ENCODE measurements at regions not wholly inside any gene's neighbourhood (a gene's known extent, or its start where the extent isn't known, plus 50 kb on each side); places are given as distances from the start of the nearest gene placed in this dataset.

- Histone ChIP-seq H3K27me3 (replicated peaks in 1 of 4; ENCODE audit: control insufficient read depth in 3 of 4, extremely low read depth in 1 of 4, insufficient read depth in 3 of 4, low read length in 3 of 4) (peaks cover 0 to 1% (median 0%) of the 10 kb centered on the region in 4 experiments; a peak in 1 of 7 replicates), H2AK5ac (ENCODE audit: low read depth, low read length) (no peak overlapping the region), H3K4ac (replicated peaks; ENCODE audit: insufficient read length, low read depth, low read length) (no peak overlapping the region), H3K23me2 (ENCODE audit: low read depth, low read length) (no peaks in the 10 kb centered on the region), H2BK15ac (ENCODE audit: low read length) (no peak overlapping the region), H2BK5ac (ENCODE audit: low read depth, low read length) (no peak overlapping the region), H3K56ac (replicated peaks; ENCODE audit: insufficient read length, low read depth, low read length) (no peak overlapping the region), H2AFZ (ENCODE audit: low read length) (no peak overlapping the region), H3K4me1 (replicated peaks in 1 of 4; ENCODE audit: control insufficient read depth in 3 of 4, insufficient read depth in 4 of 4, low read length in 3 of 4) (no peaks in the 10 kb centered on the region), H4K20me1 (replicated peaks in 1 of 2; ENCODE audit: control insufficient read depth in 1 of 2, insufficient read depth in 2 of 2, low read length in 2 of 2) (no peaks in the 10 kb centered on the region), H3K23ac (ENCODE audit: insufficient read length) (no peak overlapping the region), H3K18ac (ENCODE audit: extremely low read depth, low read length) (no peak overlapping the region), H3K9ac (replicated peaks in 1 of 4; ENCODE audit: extremely low read depth in 1 of 4, low read depth in 3 of 4, low read length in 3 of 4) (no peak overlapping the region), H3K4me2 (ENCODE audit: insufficient read depth in 1 of 2, low read depth in 2 of 2, low read length in 2 of 2) (no peak overlapping the region), H3K79me1 (ENCODE audit: low read depth, low read length) (no peaks in the 10 kb centered on the region), H3K14ac (ENCODE audit: insufficient read length) (no peak overlapping the region), H2BK20ac (ENCODE audit: low read length) (no peak overlapping the region), H4K91ac (replicated peaks; ENCODE audit: insufficient read length, low read length) (no peak overlapping the region), H3K27ac (ENCODE audit: low read depth, low read length) (no peak overlapping the region), H2BK120ac (replicated peaks; ENCODE audit: low read depth, low read length) (no peak overlapping the region), H2BK12ac (ENCODE audit: low read depth, low read length) (no peak overlapping the region), H4K8ac (ENCODE audit: extremely low read depth, insufficient read depth, low read length) (no peak overlapping the region), H3K9me3 (ENCODE audit: insufficient read depth in 2 of 2, low read depth in 1 of 2, low read length in 1 of 2) (no peaks in the 10 kb centered on the region), H3K36me3 (ENCODE audit: control insufficient read depth in 2 of 4, insufficient read depth in 4 of 4, low read length in 3 of 4) (no peaks in the 10 kb centered on the region), H3K4me3 (ENCODE audit: extremely low read depth in 1 of 4, insufficient read depth in 2 of 4, low read depth in 3 of 4, low read length in 4 of 4) (no peak overlapping the region), H4K5ac (ENCODE audit: insufficient read length, low read depth, low read length) (no peak overlapping the region), H3K79me2 (ENCODE audit: control insufficient read depth in 1 of 2, insufficient read depth in 2 of 2, low read length in 2 of 2) (no peaks in the 10 kb centered on the region)
- ChIA-PET CTCF (ENCODE audit: partially characterized antibody) (no interaction called here), POLR2A (ENCODE audit: partially characterized antibody) (no interaction called here)
- FAIRE-seq: no peak
- DNase-seq (ENCODE audit: low read depth in 1 of 2, low spot score in 2 of 2): no peak
- no peak for TF ChIP-seq RAD21 (IDR thresholded peaks at IDR 0.05 in 1 of 2, conservative IDR thresholded peaks at IDR 0.05 in 1 of 2; ENCODE audit: low read depth in 2 of 2, low read length in 2 of 2)
- no peak for TF ChIP-seq ATF3 (IDR thresholded peaks at IDR 0.05; ENCODE audit: insufficient read depth, low read depth, low read length)
- no peak for TF ChIP-seq TAF1 (IDR thresholded peaks at IDR 0.05; ENCODE audit: low read depth, low read length)
- TF ChIP-seq JUN (IDR thresholded peaks at IDR 0.05; ENCODE audit: low read depth, low read length): no peak
- TF ChIP-seq CHD1 (IDR thresholded peaks at IDR 0.05; ENCODE audit: low read depth, low read length): no peak
- TF ChIP-seq MAX (IDR thresholded peaks at IDR 0.05): no peak
Measured at GRCh38 chr6:144935181-144935580, 650.0 kb downstream of the UTRN start.

Measured in H1 (cell line).